ENCODE measurements at regions not wholly inside any gene's neighbourhood (a gene's known extent, or its start where the extent isn't known, plus 50 kb on each side); places are given as distances from the start of the nearest gene placed in this dataset.

GRCh38 chr6:157761331-157761921, 61.6 kb upstream of the SNX9 start:
- no peaks in the 10 kb centered on the region for H3K36me3 ChIP-seq
- no peak for DNase-seq (ENCODE audit: low spot score)
- H3K4me3 ChIP-seq = no peak overlapping the region
- no peaks in the 10 kb centered on the region for H3K27me3 ChIP-seq (replicated peaks; ENCODE audit: insufficient read depth)
- no peak overlapping the region for H3K27ac ChIP-seq
- no peaks in the 10 kb centered on the region for H3K9me3 ChIP-seq
- peaks cover 5% of the 10 kb centered on the region for H3K4me1 ChIP-seq (replicated peaks)
- WGBS = 93% methylated on average over 12 of the region's 12 CpGs
- TF ChIP-seq POLR2A (IDR thresholded peaks at IDR 0.05) = no peak
- no peak for TF ChIP-seq POLR2AphosphoS5 (IDR thresholded peaks at IDR 0.05)
- no peak for TF ChIP-seq CTCF (IDR thresholded peaks at IDR 0.05)
- intact Hi-C loops (cut with DNase I) = no loop called here

- Histone ChIP-seq H3K4me1 (replicated peaks) (peaks cover 5% of the 10 kb centered on the region), H3K4me3 (no peak overlapping the region), H3K27ac (no peak overlapping the region), H3K36me3 (no peaks in the 10 kb centered on the region), H3K27me3 (replicated peaks; ENCODE audit: insufficient read depth) (no peaks in the 10 kb centered on the region), H3K9me3 (no peaks in the 10 kb centered on the region)
- WGBS = 91% methylated on average over 13 of the region's 13 CpGs
- intact Hi-C loops (cut with DNase I) = no loop called here
- DNase-seq (ENCODE audit: low spot score) = no peak
- no peak for TF ChIP-seq CTCF (IDR thresholded peaks at IDR 0.05)
- no peak for TF ChIP-seq POLR2A (IDR thresholded peaks at IDR 0.05)
- TF ChIP-seq POLR2AphosphoS5 (IDR thresholded peaks at IDR 0.05) = no peak
These were observed 61.1 kb upstream of the SNX9 start for GRCh38 chr6:157761926-157762325.

- Histone ChIP-seq H3K27me3 (replicated peaks; ENCODE audit: insufficient read depth) (no peaks in the 10 kb centered on the region), H3K9me3 (no peaks in the 10 kb centered on the region), H3K4me1 (replicated peaks) (peaks cover 5% of the 10 kb centered on the region), H3K27ac (no peak overlapping the region), H3K36me3 (no peaks in the 10 kb centered on the region), H3K4me3 (no peak overlapping the region)
- TF ChIP-seq POLR2AphosphoS5 (IDR thresholded peaks at IDR 0.05) = no peak
- TF ChIP-seq CTCF (IDR thresholded peaks at IDR 0.05) = no peak
- no peak for TF ChIP-seq POLR2A (IDR thresholded peaks at IDR 0.05)
- whole genome bisulfite sequencing = 60% methylated on average over 7 of the region's 7 CpGs
- no peak for DNase-seq (ENCODE audit: low spot score)
- intact Hi-C loops (cut with DNase I) = no loop called here
These were observed 60.4 kb upstream of the SNX9 start for GRCh38 chr6:157762636-157763035.

- DNase-seq (ENCODE audit: low spot score) = peak; percentile 97
- no peaks in the 10 kb centered on the region for H3K9me3 ChIP-seq
- H3K27ac ChIP-seq = peak overlapping the region; percentile 33 to 44
- TF ChIP-seq POLR2AphosphoS5 (IDR thresholded peaks at IDR 0.05) (peak; percentile 89), POLR2A (IDR thresholded peaks at IDR 0.05) (no peak)
- H3K27me3 ChIP-seq (replicated peaks; ENCODE audit: insufficient read depth) = no peaks in the 10 kb centered on the region
- H3K36me3 ChIP-seq = no peaks in the 10 kb centered on the region
- intact Hi-C loops (cut with DNase I) = no loop called here
- H3K4me3 ChIP-seq = no peak overlapping the region
- peaks cover 5% of the 10 kb centered on the region for H3K4me1 ChIP-seq (replicated peaks)
- 54% methylated on average over 12 of the region's 13 CpGs for WGBS
These were observed 59.7 kb upstream of the SNX9 start for GRCh38 chr6:157763129-157763903.

GRCh38 chr6:157763904-157764177, 59.2 kb upstream of the SNX9 start:
- 72% methylated on average over 3 of the region's 3 CpGs for WGBS
- Histone ChIP-seq H3K4me1 (replicated peaks) (peaks cover 5% of the 10 kb centered on the region), H3K4me3 (no peak overlapping the region), H3K27ac (peak overlapping the region; percentile 2 to 44), H3K36me3 (no peaks in the 10 kb centered on the region), H3K27me3 (replicated peaks; ENCODE audit: insufficient read depth) (no peaks in the 10 kb centered on the region), H3K9me3 (no peaks in the 10 kb centered on the region)
- no peak for DNase-seq (ENCODE audit: low spot score)
- intact Hi-C loops (cut with DNase I) = no loop called here
- TF ChIP-seq POLR2A (IDR thresholded peaks at IDR 0.05) (no peak), POLR2AphosphoS5 (IDR thresholded peaks at IDR 0.05) (no peak), CTCF (IDR thresholded peaks at IDR 0.05) (no peak)

All from prostate gland (tissue), 2 donors.